Hepatocyte (in vitro differentiated cells): ENCODE measurements at regions not wholly inside any gene's neighbourhood (a gene's known extent, or its start where the extent isn't known, plus 50 kb on each side); places are given as distances from the start of the nearest gene placed in this dataset.

Experiments
- DNase-seq: peaks from one replicate; pipeline ENCODE4 v3.0.0-alpha.2; 2016; ENCODE audit warnings: low spot score
- H2AFZ ChIP-seq: fragments of 200-600 bp; sonication (generic); 2 replicates; pipeline ENCODE4 v1.6.0; 2016; ENCODE audit warnings: antibody characterized with exemption, mild to moderate bottlenecking
- H3K27ac ChIP-seq: fragments of 200-600 bp; sonication (generic); 2 replicates; pipeline ENCODE4 v1.5.1; 2016; ENCODE audit warnings: mild to moderate bottlenecking
- H3K27me3 ChIP-seq: fragments of 200-600 bp; sonication (generic); 2 replicates; pipeline ENCODE4 v1.6.1; 2016
- H3K36me3 ChIP-seq: fragments of 200-600 bp; sonication (generic); replicated peaks from 2 replicates; pipeline ENCODE4 v1.5.1; 2016; ENCODE audit warnings: low read depth; ENCODE audit not compliant: insufficient read depth
- H3K4me1 ChIP-seq: fragments of 200-600 bp; sonication (generic); 2 replicates; pipeline ENCODE4 v1.5.1; 2016; ENCODE audit warnings: mild to moderate bottlenecking, moderate library complexity; ENCODE audit not compliant: insufficient read depth
- H3K4me2 ChIP-seq: fragments of 200-600 bp; sonication (generic); 2 replicates; pipeline ENCODE4 v1.6.0; 2016
- H3K4me3 ChIP-seq: fragments of 200-600 bp; sonication (generic); 2 replicates; pipeline ENCODE4 v1.5.1; 2016; ENCODE audit warnings: mild to moderate bottlenecking
- H3K79me2 ChIP-seq: fragments of 200-600 bp; sonication (generic); 2 replicates; pipeline ENCODE4 v1.6.0; 2017; ENCODE audit warnings: mild to moderate bottlenecking
- H3K9me2 ChIP-seq: fragments of 200-600 bp; sonication (generic); replicated peaks from 2 replicates; pipeline ENCODE4 v1.6.0; 2017; ENCODE audit warnings: mild to moderate bottlenecking; ENCODE audit not compliant: insufficient read depth
- H3K9me3 ChIP-seq: fragments of 200-600 bp; sonication (generic); 2 replicates; pipeline ENCODE4 v1.5.1; 2016; ENCODE audit warnings: low read depth, mild to moderate bottlenecking
- H4K20me1 ChIP-seq: fragments of 200-600 bp; sonication (generic); 2 replicates; pipeline ENCODE4 v1.6.0; 2016; ENCODE audit warnings: mild to moderate bottlenecking; ENCODE audit not compliant: insufficient read depth, poor library complexity, severe bottlenecking
- CTCF ChIP-seq: fragments of 200-600 bp; sonication (generic); IDR thresholded peaks from 2 replicates; pipeline ENCODE4 v1.5.1; 2016; ENCODE audit warnings: antibody characterized with exemption, mild to moderate bottlenecking; ENCODE audit not compliant: poor library complexity
- EZH2 ChIP-seq: fragments of 200-600 bp; sonication (generic); IDR thresholded peaks from 2 replicates; pipeline ENCODE4 v1.6.1; 2016; ENCODE audit warnings: antibody characterized with exemption, mild to moderate bottlenecking, borderline replicate concordance
- EZH2phosphoT487 ChIP-seq: fragments of 200-600 bp; sonication (generic); IDR thresholded peaks from one replicate; pipeline ENCODE4 v1.6.1; 2018; ENCODE audit warnings: antibody characterized with exemption, mild to moderate bottlenecking, low read depth, moderate library complexity; ENCODE audit not compliant: unreplicated experiment, severe bottlenecking
- WGBS: methylation state at CpG from one replicate; pipeline ENCODE4 v1.1.6; 2016; ENCODE audit warnings: low lambda C conversion rate; ENCODE audit errors: missing lambda C conversion rate; 5-methylcytosine and 5-hydroxymethylcytosine counted together

GRCh38 chr11:42345933-42346332 lies 886.5 kb upstream of the LRRC4C start:
- H4K20me1 ChIP-seq: no peaks in the 10 kb centered on the region
- H3K4me1 ChIP-seq: no peaks in the 10 kb centered on the region
- no peak overlapping the region for H3K27ac ChIP-seq
- H3K27me3 ChIP-seq: no peaks in the 10 kb centered on the region
- TF ChIP-seq CTCF: no peak
- TF ChIP-seq EZH2: no peak
- TF ChIP-seq EZH2phosphoT487: no peak
- DNase-seq: no peak
- no peak overlapping the region for H3K4me3 ChIP-seq
- no peak overlapping the region for H3K4me2 ChIP-seq
- H3K9me3 ChIP-seq: no peaks in the 10 kb centered on the region
- no peak overlapping the region for H2AFZ ChIP-seq
- no peaks in the 10 kb centered on the region for H3K9me2 ChIP-seq
- no peaks in the 10 kb centered on the region for H3K79me2 ChIP-seq
- no peaks in the 10 kb centered on the region for H3K36me3 ChIP-seq

GRCh38 chr11:42363701-42364100 lies 904.2 kb upstream of the LRRC4C start:
- WGBS: 59% methylated on average over 2 of the region's 2 CpGs
- Histone ChIP-seq H4K20me1 (no peaks in the 10 kb centered on the region), H2AFZ (no peak overlapping the region), H3K4me1 (no peaks in the 10 kb centered on the region), H3K4me3 (no peak overlapping the region), H3K9me2 (no peaks in the 10 kb centered on the region), H3K4me2 (no peak overlapping the region), H3K27ac (no peak overlapping the region), H3K9me3 (no peaks in the 10 kb centered on the region), H3K36me3 (no peaks in the 10 kb centered on the region), H3K79me2 (no peaks in the 10 kb centered on the region), H3K27me3 (no peaks in the 10 kb centered on the region)
- DNase-seq: no peak
- no peak for TF ChIP-seq EZH2
- no peak for TF ChIP-seq CTCF
- no peak for TF ChIP-seq EZH2phosphoT487

GRCh38 chr11:42390116-42390515 lies 921.7 kb upstream of the API5 start:
- H3K9me2 ChIP-seq: no peaks in the 10 kb centered on the region
- H3K36me3 ChIP-seq: no peaks in the 10 kb centered on the region
- no peak overlapping the region for H3K4me3 ChIP-seq
- H3K79me2 ChIP-seq: no peaks in the 10 kb centered on the region
- H3K4me1 ChIP-seq: no peaks in the 10 kb centered on the region
- H4K20me1 ChIP-seq: no peaks in the 10 kb centered on the region
- H3K9me3 ChIP-seq: no peaks in the 10 kb centered on the region
- no peak for TF ChIP-seq EZH2phosphoT487
- TF ChIP-seq EZH2: no peak
- no peak for TF ChIP-seq CTCF
- no peak overlapping the region for H3K27ac ChIP-seq
- no peaks in the 10 kb centered on the region for H3K27me3 ChIP-seq
- no peak for DNase-seq
- no peak overlapping the region for H2AFZ ChIP-seq
- H3K4me2 ChIP-seq: no peak overlapping the region

GRCh38 chr11:42397483-42397882 lies 914.3 kb upstream of the API5 start:
- no peak overlapping the region for H3K4me3 ChIP-seq
- H3K27me3 ChIP-seq: no peaks in the 10 kb centered on the region
- H3K4me2 ChIP-seq: no peak overlapping the region
- H3K4me1 ChIP-seq: no peaks in the 10 kb centered on the region
- DNase-seq: no peak
- H4K20me1 ChIP-seq: no peaks in the 10 kb centered on the region
- H3K9me2 ChIP-seq: no peaks in the 10 kb centered on the region
- no peaks in the 10 kb centered on the region for H3K9me3 ChIP-seq
- H3K79me2 ChIP-seq: no peaks in the 10 kb centered on the region
- H2AFZ ChIP-seq: no peak overlapping the region
- H3K36me3 ChIP-seq: no peaks in the 10 kb centered on the region
- H3K27ac ChIP-seq: no peak overlapping the region
- TF ChIP-seq EZH2: no peak
